NCI-H345 treated with DMSO at 0.1 percent for 48 hours (cell line): ENCODE measurements at regions not wholly inside any gene's neighbourhood (a gene's known extent, or its start where the extent isn't known, plus 50 kb on each side); places are given as distances from the start of the nearest gene placed in this dataset.
A peak's percentile ranks its signal among the peaks of the same experiment; 100 is the strongest.

ENCODE experiments used
- DNase-seq: peaks from one replicate; lab custom pipeline; 2025; ENCODE audit not compliant: unreplicated experiment; lab: John Stamatoyannopoulos, UW

DNA sequence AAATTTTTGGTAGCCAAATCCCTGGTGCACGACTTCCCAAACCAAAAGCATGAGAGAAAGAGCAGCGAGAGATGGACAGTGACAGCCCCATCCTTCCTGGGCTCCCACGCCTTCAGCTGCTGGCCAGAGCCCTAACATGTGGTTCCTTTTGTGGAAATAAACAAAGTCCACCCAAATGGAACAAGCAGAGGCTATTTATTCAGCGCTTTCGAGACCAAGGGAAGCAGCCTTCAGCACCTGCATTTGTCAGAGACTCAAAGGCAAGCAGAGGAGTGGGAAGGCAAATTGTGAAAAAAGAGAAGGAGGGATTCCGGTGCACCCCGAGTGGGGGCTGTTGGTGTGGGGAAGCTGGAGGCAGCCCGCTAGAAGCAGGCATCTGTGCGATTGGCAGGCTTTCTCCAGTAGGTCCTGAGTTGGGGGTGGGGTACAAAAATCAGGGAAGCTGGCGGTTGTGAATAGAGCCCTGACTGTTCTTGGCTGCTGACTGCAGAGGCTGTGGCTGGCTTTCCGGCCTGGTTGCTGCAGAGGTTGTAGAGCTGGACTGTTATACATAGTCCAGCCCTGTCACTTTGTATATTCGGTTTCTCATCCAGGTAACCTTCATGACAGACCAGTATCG is 427.2 kb downstream of the OCA2 start:
- no peak for DNase-seq

DNA sequence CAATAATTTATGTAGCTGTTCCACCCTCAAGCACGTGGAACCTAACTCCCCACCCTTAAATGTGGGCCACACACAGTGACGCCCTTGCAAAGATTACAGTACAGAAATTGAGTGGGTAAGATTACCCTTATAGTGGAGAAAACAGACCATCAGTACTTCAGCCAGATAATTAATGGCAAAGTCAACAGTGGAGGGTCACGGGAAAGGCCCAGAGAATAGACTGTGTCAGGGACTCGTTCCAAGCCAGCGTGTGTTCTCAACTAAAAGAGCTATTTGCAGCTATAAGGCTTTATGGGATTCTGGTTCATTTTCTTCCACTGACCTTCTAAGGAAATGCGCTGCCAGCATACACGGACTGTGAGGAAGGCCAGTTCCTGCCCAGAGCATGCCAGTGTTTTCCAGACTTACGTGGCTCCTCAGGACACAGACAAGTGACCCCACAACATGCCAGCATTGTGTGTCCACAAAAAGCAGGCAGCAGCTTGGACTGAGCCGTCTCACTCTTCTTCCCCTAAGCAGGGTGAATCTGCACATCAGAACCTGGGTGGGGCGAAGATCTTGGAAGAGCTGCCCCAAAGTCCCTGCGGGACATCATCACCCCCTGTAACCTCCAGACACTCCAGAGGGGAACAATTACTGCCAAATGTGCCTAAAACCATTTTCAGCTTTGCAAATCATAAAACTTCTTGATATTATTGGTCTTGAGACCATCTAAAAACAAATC is 428.5 kb downstream of the OCA2 start:
- no peak for DNase-seq

DNA sequence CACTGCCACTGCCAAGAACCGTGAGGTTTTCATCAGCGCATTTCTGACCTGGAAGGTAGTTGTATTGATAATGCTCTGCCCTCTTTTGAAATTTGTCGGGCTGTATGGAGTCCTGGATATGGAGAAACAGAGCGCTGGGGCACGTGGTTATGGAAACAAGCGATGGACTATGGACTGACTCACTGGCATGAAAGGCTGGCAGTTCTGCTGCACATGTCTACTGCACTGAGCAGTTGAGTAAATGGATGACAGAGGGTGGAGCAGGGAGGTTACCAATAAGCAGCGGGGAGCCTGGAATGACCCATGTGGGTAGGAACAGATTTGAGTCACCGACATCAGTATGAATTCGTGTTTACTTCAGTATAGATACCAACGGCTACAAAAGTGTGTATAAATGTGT is 429.5 kb downstream of the OCA2 start:
- DNase-seq, result no peak

DNA sequence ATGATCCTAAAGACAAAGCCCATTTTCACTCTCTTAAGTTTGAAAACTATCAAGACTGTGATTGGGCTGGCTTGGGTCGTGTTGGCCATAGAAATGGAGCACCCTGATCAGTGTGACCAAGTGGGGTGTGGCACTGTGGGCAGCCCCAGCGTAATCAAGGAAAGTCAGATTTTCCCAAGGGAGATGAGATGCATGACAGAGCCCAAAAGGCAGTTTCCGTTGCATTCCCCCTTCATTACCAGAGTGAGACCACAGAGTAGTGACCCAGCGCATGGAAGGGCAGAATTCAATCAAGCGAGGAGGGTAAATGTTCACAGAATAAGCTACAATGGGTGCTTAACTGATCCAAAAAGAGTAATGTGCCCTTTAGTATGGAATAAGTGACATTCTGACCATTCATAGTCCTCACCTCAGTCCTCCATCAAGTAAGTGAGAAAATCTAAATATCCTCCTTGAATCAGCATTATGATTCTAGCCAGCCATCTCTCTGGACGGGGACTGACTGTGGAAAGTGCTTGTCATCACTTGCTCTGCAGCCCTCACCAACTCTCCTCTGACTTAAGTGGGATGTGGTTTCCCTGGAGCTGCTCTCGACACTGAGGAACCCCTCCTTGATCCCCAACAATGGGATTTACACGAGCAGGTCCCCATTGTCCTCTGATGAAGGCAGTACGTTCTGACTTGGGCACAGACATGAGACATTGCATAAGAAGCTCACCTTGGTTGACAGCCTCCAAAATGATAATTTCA is 430.5 kb downstream of the OCA2 start:
- no peak for DNase-seq

DNA sequence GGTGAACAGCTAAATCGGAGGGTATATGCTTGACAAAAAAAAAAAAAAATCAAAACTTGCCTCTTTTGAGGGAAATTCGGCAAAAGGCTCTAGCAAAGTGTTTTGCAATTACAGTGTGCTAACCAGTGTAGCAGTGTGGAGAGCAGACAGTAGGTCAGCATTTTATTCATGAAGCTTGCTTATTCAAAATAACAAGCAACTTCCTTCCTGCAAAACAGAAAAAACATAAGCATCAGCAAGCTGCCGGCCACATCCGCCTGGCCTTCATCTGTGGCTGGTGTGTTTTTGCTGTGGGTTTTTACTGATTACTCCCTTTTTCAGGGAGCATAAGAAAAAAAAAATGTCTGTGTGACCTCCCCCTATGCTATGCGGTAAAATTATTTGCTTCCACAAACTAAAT is 434.1 kb downstream of the OCA2 start:
- no peak for DNase-seq

DNA sequence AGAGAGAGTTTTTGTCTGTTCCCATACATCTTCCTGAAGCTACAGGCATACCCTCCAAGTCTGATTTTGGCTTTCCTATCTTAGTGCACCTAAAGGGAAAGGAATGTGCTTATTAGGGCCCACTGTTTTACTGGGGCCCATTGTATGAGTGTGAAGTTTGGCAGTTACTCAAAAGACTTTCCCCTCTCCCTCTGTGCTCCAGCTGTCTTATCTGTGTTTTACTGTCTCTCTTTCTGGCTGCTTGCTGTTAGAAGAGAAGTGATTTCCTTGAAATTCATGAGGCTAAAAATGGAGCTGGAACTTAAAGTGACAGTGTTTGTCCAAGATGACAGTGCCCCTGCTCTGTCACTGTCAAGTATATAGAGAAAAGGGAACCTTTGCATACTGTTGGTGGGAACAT is 436.2 kb downstream of the OCA2 start:
- no peak for DNase-seq

DNA sequence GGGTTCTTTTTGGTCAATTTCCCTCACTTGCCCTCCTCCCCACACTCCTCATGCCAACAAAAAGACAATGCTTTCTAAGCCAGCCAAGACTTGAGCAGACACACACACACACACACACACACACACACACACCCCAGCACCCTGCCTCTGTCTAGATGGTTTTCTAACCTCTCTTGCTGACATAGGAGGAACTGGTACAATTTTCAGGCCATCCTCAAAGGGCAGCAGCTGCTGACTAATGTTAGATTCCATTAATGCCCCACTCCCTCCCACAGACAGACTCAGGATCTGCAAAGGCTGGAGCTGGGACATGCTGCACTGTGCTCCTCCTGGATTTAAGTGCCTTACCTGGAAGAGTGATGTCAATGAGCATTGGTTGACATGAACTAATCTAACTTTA is 438.4 kb downstream of the OCA2 start:
- no peak for DNase-seq

DNA sequence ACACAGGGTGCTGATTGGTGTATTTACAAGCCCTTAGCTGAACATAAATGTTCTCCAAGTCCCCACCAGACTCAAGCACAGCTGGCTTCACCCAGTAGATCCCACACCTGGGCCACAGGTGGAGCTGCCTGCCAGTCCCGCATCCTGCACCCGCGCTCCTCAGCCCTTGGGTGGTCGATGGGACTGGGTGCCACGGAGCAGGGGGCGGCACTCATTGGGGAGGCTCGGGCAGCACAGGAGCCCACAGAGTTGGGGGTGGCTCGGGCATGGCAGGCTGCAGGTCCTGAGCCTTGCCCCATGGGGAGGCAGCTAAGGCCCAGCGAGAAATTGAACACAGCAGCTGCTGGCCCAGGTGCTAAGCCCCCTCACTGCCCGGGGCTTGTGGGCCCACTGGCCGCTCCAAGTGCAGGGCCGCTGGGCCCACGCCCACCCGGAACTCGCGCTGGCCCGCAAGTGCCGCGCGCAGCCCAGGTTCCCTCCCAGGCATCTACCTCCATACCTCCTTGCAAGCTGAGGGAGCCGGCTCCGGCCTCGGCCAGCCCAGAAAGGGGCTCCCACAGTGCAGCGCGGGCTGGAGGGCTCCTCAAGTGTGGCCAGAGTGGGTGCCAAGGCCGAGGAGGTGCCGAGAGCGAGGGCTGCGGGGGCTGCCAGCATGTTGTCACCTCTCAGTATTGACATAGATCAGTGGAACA is 442.7 kb downstream of the OCA2 start:
- DNase-seq, result no peak

DNA sequence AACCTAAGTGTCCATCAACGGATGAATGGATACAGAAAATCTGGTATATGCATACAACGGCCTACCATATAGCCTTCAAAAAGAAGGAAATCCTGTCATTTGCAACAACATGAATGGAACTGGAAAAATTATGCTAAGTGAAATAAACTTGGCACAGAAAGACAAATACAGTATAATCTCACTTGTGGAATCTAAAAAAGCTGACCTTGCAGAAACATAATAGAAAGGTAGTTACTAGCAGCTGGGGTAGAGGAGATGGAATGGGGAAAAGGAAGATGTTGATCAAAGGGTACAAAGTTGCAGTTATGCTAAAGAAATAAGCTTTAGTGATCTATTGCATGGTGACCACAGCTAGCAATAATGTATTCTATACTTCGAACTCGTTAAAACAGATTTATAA is 444.1 kb downstream of the OCA2 start:
- DNase-seq, result no peak

DNA sequence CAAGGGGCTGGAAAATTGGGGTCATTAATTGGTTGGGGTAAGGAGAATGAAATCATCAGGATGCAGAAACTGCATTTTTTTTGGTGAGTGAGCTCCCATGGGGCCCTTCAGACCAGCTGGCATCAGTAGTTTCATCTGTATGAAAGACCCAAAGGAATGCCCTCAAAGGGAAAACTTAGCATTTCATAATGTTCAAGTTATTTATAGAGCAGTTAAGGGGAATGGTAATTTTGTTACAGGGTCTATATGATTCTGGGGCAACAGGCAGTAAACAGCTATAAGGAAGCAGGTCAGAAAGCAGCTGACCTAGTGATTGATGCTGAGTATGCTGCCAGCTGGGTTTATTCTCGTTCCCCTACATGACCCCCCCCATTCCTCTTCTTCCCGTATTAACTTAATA is 448.9 kb downstream of the OCA2 start:
- DNase-seq, result no peak

DNA sequence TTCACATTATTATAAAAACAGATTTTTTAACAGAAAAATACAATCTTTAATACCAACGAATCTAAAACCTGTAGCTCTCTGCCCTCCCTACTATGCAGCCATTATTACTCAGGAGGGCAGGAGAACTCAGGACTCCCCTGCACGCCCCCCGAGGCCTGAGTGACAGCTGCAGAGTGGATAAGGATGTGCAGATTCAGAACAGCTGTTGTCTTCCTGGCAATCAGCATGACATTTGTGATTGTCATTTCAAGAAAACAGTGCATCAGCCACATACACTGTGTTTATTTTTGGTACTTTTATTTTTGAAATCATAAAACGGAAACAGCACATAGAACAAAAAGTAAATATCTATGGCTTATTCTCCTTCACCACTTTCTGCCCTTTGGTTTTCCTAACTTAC is 450.8 kb downstream of the OCA2 start:
- DNase-seq, result no peak

DNA sequence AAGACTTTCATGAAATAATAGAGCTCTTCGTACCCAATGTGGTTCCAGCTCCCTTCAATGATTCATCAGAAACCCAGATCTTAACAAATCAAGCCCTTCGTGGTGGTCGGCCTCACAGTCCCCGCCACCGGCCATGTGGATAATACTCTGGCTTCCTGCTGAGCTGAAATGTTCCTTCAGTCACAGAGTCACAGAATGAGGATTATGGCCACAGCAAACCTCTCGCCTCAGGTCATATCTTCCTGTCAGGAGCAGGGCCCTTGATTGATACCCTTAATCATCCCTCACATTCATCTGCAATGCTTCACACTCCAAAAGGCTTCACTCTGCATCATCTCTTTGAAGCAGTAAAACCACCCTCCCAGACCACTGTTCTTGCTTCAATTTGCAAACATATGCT is 452.6 kb downstream of the OCA2 start:
- no peak for DNase-seq

DNA sequence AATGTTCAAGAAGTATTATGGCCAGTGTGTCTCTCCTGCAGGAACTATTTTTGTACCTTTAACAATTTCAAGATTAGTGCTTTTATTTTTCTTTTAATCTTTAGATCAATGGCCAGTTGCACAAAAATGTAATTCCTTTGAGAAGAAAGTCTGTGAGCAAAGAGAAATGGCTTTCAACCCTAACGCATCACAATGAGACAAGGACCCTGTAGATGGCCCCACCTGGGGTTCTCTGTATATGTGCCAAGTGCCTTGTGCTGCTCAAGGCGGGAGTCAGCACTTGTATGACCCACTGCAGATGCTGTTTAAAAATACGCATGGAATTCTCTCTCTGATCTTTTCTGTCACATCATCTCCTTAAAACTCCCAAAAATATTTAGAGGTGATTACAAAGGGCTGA is 453.4 kb downstream of the OCA2 start:
- DNase-seq, result peak; percentile 22

DNA sequence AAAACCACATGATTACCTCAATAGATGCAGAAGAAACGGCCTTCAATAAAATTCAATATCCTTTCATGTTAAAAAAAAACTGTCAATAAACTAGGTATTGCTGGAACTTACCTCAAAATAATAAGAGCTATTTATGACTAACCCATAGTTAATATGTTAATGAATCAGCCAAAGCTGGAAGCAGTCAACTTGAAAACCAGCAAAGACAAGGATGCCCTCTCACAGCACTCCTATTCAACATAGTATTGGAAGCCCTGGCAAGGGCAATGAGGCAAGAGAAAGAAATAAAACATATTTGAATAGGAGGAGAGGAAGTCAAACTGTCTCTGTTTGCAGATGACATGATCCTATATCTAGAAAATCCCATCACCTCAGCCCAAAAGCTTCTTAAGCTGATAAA is 456.1 kb downstream of the OCA2 start:
- DNase-seq, result no peak

DNA sequence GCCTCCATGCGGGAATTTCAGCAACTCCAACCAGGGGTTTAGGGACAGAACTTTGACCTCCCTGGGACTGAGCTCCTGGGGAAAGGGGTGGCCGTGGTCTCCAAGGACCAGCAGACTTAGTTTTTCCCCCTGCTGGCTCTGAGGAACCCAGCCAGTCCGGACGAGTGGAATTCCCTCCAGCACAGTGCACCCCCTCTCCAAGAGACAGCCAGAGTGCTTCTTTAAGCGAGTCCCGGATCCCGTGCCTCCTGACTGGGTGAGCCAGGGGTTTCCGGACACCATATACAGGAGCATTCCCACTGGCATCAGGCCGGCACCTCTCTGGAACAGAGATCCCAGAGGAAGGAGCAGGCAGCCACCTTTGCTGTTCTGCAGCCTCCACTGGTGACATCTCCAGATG is 459.5 kb downstream of the OCA2 start:
- DNase-seq, result no peak

DNA sequence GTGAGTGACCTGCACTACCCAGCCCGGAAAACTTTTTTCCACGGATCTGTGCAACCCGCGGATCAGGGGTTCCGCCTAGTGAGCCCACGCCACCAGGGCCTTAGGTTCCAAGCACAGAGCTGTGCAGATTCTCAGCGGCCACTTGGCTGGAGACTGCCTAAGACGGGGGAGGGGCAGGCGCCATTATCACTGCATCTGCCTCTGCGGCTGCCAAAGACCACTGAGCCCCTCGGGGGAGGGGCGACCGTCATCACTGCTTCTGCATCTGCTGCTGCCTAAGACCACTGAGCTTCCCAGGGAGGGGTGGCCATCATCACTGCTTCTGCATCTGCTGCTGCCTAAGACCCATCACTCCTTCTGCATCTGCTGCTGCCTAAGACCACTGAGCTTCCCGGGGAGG is 460.2 kb downstream of the OCA2 start:
- no peak for DNase-seq

DNA sequence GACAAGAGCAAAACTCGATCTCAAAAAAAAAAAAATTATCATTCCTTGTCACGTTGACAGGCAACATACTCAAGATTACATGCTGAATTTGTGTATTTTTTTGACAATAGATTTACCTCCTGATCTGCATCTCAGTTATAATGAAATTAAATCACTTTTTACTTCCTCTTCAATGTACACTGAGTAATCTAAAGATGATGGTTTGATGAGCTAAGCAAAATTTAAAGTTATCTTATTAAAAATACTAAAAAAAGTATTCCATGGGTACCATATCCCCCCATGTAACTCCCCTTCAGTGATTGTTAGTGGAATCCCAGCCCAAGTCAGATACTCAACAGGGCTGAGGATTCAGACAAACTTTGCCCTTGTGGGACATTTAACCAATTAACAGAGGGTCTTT is 463.2 kb downstream of the OCA2 start:
- no peak for DNase-seq

DNA sequence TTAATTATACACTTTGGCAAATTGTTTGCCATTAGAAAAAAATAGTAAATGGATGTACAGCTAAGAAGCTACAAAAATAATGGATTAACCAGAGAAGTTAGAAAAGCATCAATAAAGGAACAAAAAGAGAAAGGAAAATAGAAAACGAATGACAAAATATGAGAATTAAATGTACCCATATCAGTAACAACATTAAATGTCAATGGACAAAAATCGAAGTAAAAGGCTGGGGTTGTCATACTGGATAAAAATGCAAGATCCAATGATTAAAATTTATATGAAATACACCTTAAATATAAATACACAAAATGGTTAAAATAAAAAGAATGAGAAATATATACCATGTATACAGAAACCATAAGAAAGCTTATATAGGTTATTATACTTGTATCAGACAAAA is 470.6 kb downstream of the OCA2 start:
- no peak for DNase-seq

DNA sequence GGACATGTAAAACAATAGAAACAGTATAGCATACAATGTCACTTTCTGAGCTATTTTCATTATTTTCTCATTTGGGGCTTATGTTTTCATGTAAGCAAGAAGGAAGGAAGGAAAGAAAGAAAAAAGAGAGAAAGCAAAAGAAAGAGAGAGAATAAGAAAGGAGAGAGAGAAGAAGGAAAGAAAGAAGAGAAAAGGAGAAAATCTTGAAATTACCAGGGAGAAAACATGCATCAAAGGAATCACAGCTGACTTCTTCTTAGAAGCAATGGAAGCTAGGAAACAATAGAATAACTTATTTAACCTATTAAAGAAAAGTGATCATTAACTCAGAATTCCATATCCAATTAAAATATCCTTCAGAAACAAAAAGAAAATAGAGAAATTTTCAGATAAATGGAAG is 471.5 kb downstream of the OCA2 start:
- no peak for DNase-seq

DNA sequence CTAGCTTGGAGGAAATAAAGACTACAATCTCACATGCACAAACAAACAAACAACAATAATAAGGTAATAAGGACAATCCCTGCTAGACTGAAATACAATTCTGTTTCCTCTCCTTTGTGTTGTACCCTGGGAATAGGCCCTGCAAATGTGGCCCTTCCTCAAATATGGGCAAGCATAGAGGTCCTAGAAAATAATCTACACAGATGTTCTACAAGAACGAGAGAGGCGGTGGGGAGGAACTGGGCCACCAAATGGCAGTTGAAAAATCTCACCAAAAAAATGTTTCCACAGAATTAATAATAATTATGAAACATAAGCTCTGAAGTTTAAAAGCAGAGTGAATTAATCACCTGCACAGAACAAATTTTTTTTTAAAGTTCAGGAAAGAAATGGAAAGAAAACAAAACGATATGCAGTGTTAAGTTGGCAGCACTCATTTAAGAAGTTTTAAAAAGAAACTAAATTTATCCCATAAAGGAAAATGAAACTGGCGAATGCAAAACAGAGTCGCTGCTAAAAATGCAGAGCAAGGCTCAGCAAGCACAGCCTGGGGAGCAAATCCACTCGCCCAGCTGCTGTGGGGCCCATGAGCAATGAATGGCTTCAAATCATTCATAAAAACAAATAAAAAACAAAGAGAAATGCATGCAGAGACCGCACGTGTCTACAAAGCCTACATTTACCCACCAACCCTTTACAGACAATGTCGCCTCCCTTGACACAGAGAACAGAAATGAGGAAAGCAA is 475.4 kb downstream of the OCA2 start:
- no peak for DNase-seq

DNA sequence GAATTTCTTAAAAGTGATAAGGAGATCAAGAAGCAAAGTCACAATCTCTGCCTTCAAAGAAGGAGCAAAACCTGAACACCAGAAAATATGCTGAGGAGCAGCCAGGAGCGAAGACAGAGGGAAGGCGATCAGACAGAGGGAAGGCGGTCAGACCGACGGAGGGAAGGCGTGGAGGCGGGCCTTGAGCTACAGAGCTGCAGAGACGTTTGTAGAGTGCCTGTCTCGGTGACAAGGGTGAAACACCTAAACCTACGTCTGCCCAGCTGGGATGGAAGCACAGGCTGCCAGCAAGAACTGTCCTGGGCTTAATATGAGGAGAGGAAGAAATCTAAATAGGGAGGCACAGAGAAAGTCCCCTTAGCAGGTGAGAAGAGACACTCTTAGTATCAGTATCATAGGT is 476.0 kb downstream of the OCA2 start:
- DNase-seq, result no peak
